OCI-LY3 (cell line): ENCODE measurements at regions not wholly inside any gene's neighbourhood (a gene's known extent, or its start where the extent isn't known, plus 50 kb on each side); places are given as distances from the start of the nearest gene placed in this dataset.

ENCODE experiments used
- H2AFZ ChIP-seq: fragments of 200-600, 300-600 bp; shearing (Covaris generic); 2 replicates; pipeline ENCODE4 v1.6.0; 2014; ENCODE audit warnings: antibody characterized with exemption, low read depth, low read length
- H3K27ac ChIP-seq: fragments of 200-600, 300-600 bp; sonication (generic); 2 replicates; pipeline ENCODE4 v1.5.1; 2014; ENCODE audit warnings: mild to moderate bottlenecking, low read length, moderate library complexity, mixed read lengths
- H3K27me3 ChIP-seq: fragments of 200-600, 300-600 bp; sonication (generic); 2 replicates; pipeline ENCODE4 v1.6.1; 2014; ENCODE audit warnings: low read depth, low read length, mixed read lengths
- H3K36me3 ChIP-seq: fragments of 200-600, 300-600 bp; sonication (generic); replicated peaks from 2 replicates; pipeline ENCODE3; 2014; ENCODE audit warnings: low read depth, low read length, mixed read lengths
- H3K4me1 ChIP-seq: fragments of 300-600, 200-600 bp; sonication (generic); 2 replicates; pipeline ENCODE4 v1.6.1; 2014; ENCODE audit warnings: low read length, mixed read lengths
- H3K4me2 ChIP-seq: fragments of 200-600, 300-600 bp; sonication (generic); 2 replicates; pipeline ENCODE4 v1.6.1; 2014; ENCODE audit warnings: low read length, mixed read lengths
- H3K4me3 ChIP-seq: fragments of 300-600, 200-600 bp; sonication (generic); 2 replicates; pipeline ENCODE4 v1.5.1; 2014; ENCODE audit warnings: antibody characterized with exemption, mild to moderate bottlenecking, low read length, moderate library complexity
- H3K79me2 ChIP-seq: fragments of 300-600, 200-600 bp; shearing (Covaris generic); 2 replicates; pipeline ENCODE4 v1.6.1; 2014; ENCODE audit warnings: mild to moderate bottlenecking, low read length, mixed read lengths
- H3K9ac ChIP-seq: fragments of 300-600, 200-600 bp; shearing (Covaris generic); 2 replicates; pipeline ENCODE4 v1.6.0; 2014; ENCODE audit warnings: mild to moderate bottlenecking, low read length, moderate library complexity
- H3K9me3 ChIP-seq: fragments of 200-600, 300-600 bp; shearing (Covaris generic); 2 replicates; pipeline ENCODE4 v1.6.1; 2014; ENCODE audit warnings: low read length, mixed read lengths; ENCODE audit not compliant: insufficient read depth
- H4K20me1 ChIP-seq: fragments of 200-600, 300-600 bp; sonication (generic); 2 replicates; pipeline ENCODE4 v1.6.1; 2016; ENCODE audit warnings: low read length, mixed read lengths; ENCODE audit not compliant: insufficient read depth
- CTCF ChIP-seq: fragments of 200-600, 300-600 bp; sonication (generic); IDR thresholded peaks from 2 replicates; pipeline ENCODE4 v1.5.1; 2014; ENCODE audit warnings: antibody characterized with exemption, low read length, low read depth
- EZH2phosphoT487 ChIP-seq: fragments of 200-600 bp; shearing (Covaris generic); IDR thresholded peaks from 2 replicates; pipeline ENCODE4 v1.6.1; 2018; ENCODE audit warnings: antibody characterized with exemption, mixed run types, low read depth

- H3K4me1 ChIP-seq: no peaks in the 10 kb centered on the region
- no peak overlapping the region for H3K4me2 ChIP-seq
- H3K27ac ChIP-seq: no peak overlapping the region
- H3K9ac ChIP-seq: no peak overlapping the region
- H3K4me3 ChIP-seq: no peak overlapping the region
- H2AFZ ChIP-seq: no peak overlapping the region
- H4K20me1 ChIP-seq: no peaks in the 10 kb centered on the region
- no peaks in the 10 kb centered on the region for H3K27me3 ChIP-seq
- no peak for TF ChIP-seq CTCF
- TF ChIP-seq EZH2phosphoT487: no peak
- H3K36me3 ChIP-seq: no peaks in the 10 kb centered on the region
- H3K9me3 ChIP-seq: no peaks in the 10 kb centered on the region
- H3K79me2 ChIP-seq: no peaks in the 10 kb centered on the region
These were observed 359.6 kb upstream of the NOCT start for GRCh38 chr4:138655985-138656384.

- H3K4me3 ChIP-seq: no peak overlapping the region
These were observed 360.3 kb upstream of the NOCT start for GRCh38 chr4:138655286-138655685.

GRCh38 chr4:138650929-138651448 is 364.6 kb upstream of the NOCT start:
- Histone ChIP-seq H3K79me2 (no peaks in the 10 kb centered on the region), H3K4me2 (no peak overlapping the region), H3K9ac (no peak overlapping the region), H3K27ac (no peak overlapping the region), H4K20me1 (no peaks in the 10 kb centered on the region), H3K27me3 (no peaks in the 10 kb centered on the region), H3K36me3 (no peaks in the 10 kb centered on the region), H3K4me3 (no peak overlapping the region), H3K4me1 (peaks cover 20% of the 10 kb centered on the region), H3K9me3 (no peaks in the 10 kb centered on the region), H2AFZ (no peak overlapping the region)
- TF ChIP-seq EZH2phosphoT487 (no peak), CTCF (no peak)

More at GRCh38 chr4:138655286-138655685, 360.3 kb upstream of the NOCT start:
- Histone ChIP-seq H2AFZ (no peak overlapping the region), H3K27me3 (no peaks in the 10 kb centered on the region), H3K79me2 (no peaks in the 10 kb centered on the region), H3K4me1 (no peaks in the 10 kb centered on the region), H3K9ac (no peak overlapping the region), H3K36me3 (no peaks in the 10 kb centered on the region), H4K20me1 (no peaks in the 10 kb centered on the region), H3K4me2 (no peak overlapping the region), H3K9me3 (no peaks in the 10 kb centered on the region), H3K27ac (no peak overlapping the region)
- TF ChIP-seq CTCF: no peak
- no peak for TF ChIP-seq EZH2phosphoT487

GRCh38 chr4:138650495-138650894 is 365.1 kb upstream of the NOCT start:
- peaks cover 22% of the 10 kb centered on the region for H3K4me1 ChIP-seq
- H3K27me3 ChIP-seq: no peaks in the 10 kb centered on the region
- H3K79me2 ChIP-seq: no peaks in the 10 kb centered on the region
- no peaks in the 10 kb centered on the region for H3K9me3 ChIP-seq
- TF ChIP-seq CTCF: no peak
- no peak for TF ChIP-seq EZH2phosphoT487
- no peak overlapping the region for H3K27ac ChIP-seq
- H3K4me3 ChIP-seq: no peak overlapping the region
- H3K36me3 ChIP-seq: no peaks in the 10 kb centered on the region
- H2AFZ ChIP-seq: no peak overlapping the region
- no peak overlapping the region for H3K9ac ChIP-seq
- H3K4me2 ChIP-seq: no peak overlapping the region
- H4K20me1 ChIP-seq: no peaks in the 10 kb centered on the region
